D721Med (cell line): ENCODE measurements at regions not wholly inside any gene's neighbourhood (a gene's known extent, or its start where the extent isn't known, plus 50 kb on each side); places are given as distances from the start of the nearest gene placed in this dataset.

Experiments used
- DNase-seq: peaks from one replicate; pipeline ENCODE4 v3.0.0; 2011; ENCODE audit warnings: low spot score; ENCODE audit not compliant: insufficient read length
- FAIRE-seq: peaks from 2 replicates; lab custom pipeline; 2011; peaks lifted over from hg19 to GRCh38; lab: Jason Lieb, UNC
- TF ChIP-seq, protein P1 (sequence below): IDR thresholded peaks from 2 replicates; pipeline ENCODE4 v1.5.1; 2012; ENCODE audit warnings: mild to moderate bottlenecking, control low read depth; ENCODE audit not compliant: insufficient read depth; ENCODE audit errors: missing control alignments

- FAIRE-seq (no peak), DNase-seq (no peak)
- TF ChIP-seq, protein P1, sequence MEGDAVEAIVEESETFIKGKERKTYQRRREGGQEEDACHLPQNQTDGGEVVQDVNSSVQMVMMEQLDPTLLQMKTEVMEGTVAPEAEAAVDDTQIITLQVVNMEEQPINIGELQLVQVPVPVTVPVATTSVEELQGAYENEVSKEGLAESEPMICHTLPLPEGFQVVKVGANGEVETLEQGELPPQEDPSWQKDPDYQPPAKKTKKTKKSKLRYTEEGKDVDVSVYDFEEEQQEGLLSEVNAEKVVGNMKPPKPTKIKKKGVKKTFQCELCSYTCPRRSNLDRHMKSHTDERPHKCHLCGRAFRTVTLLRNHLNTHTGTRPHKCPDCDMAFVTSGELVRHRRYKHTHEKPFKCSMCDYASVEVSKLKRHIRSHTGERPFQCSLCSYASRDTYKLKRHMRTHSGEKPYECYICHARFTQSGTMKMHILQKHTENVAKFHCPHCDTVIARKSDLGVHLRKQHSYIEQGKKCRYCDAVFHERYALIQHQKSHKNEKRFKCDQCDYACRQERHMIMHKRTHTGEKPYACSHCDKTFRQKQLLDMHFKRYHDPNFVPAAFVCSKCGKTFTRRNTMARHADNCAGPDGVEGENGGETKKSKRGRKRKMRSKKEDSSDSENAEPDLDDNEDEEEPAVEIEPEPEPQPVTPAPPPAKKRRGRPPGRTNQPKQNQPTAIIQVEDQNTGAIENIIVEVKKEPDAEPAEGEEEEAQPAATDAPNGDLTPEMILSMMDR, result no peak
Observed at GRCh38 chr4:170398218-170398617, 308.5 kb upstream of the AADAT start.

GRCh38 chr4:170395773-170396172 is 306.0 kb upstream of the AADAT start:
- TF ChIP-seq, protein P1, result no peak
- no peak for DNase-seq
- no peak for FAIRE-seq

DNA sequence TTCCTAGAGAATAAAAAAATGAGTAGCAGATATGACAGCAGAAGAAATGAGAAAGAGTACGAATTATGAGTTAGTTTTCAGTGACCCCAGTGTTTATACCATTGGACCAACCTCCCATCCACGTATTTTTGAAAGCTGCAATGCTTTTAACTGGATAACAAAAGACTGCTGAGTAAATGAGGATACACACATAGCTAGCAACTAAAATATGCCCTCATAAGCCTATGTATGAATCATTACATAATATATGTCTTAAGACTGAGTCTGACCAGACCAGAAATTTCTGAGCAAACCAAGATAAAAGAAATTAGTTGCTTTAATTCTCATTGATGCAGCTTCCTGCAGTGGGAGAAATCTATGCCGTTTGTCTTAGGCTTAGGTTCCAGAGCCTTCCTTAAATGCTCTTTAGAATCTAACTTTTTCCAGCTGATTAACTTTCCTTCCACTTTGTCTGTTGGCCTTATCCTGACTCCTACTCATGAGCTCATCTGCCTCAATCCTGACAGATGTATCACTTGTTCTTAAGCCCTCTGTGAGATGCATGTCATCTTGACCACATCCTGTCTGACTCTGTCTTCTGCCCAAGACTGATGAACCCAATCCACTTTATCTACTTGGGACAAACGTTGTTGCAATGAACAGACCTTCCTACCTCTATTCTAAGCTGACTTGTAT is 301.4 kb upstream of the AADAT start:
- no peak for DNase-seq
- FAIRE-seq, result no peak
- TF ChIP-seq, protein P1, result no peak

DNA sequence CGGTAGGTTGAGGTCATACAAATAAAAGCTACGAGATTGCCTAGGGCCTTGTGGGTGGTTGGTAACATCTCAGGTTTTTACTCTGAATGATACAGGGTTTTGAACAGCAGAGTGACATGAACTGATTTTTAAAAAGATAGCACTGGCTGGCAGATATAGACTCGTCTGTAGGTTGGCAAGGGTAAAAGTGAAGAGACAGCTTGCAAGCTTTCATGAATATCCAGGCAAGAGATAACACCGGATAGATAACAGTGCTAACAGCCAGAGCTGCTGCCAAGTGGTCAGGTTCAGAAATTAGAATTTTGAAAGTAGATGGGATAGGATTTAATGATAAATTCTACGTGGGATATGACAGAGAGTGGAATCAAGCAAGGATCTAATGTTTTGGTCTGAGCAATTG is 299.7 kb upstream of the AADAT start:
- TF ChIP-seq, protein P1, result no peak
- FAIRE-seq, result no peak
- DNase-seq, result no peak

- FAIRE-seq (no peak), DNase-seq (no peak)
- TF ChIP-seq, protein P1, result no peak
Observed at GRCh38 chr4:170388255-170388654, 298.5 kb upstream of the AADAT start.

DNA sequence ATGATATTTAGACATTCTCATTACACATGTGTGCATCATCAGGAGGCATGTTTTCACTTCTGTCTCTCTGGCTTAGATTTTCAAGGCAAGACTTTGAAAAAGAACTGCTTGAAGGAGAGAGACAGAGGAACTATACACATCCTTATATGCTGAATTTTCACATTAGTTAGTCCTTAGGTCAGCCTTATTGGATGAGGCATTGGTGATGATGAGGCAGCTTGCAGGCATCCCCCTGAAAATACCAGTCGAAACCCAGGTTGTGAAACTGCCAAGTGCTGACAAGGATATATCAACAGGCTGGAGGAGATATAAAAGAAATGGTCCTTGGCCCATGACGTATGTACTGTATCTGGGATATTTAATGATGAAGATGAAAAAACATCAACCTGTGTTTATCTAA is 297.2 kb upstream of the AADAT start:
- DNase-seq (no peak), FAIRE-seq (no peak)
- TF ChIP-seq, protein P1, result no peak

- TF ChIP-seq, protein P1, result no peak
- FAIRE-seq (no peak), DNase-seq (no peak)
Observed at GRCh38 chr4:170386511-170386910, 296.8 kb upstream of the AADAT start.
